K562 (cell line): ENCODE measurements at regions not wholly inside any gene's neighbourhood (a gene's known extent, or its start where the extent isn't known, plus 50 kb on each side); places are given as distances from the start of the nearest gene placed in this dataset.

Experiments
- ATAC-seq: fragments of 200-7000 bp; cut with Tn5 transposase; 3 replicates; pipeline ENCODE4 v1.9.1; 2020; ENCODE audit warnings: moderate library complexity
- BruUV-seq: library from RNA; stranded (reverse); fragments of 400-500 nt; replicated peaks from 2 replicates; lab custom pipeline; 2021; lab: Mats Ljungman, UMichigan
- CTCF ChIA-PET: fragments of 300-600 bp; formaldehyde crosslinking; extraction: SDS; loops from one replicate; lab custom pipeline; 2021; ENCODE audit warnings: low intra/inter-chr PET ratio; lab: Yijun Ruan, JAX
- POLR2A ChIA-PET: fragments of 300-600, 350-650 bp; sonication (Branson Sonifier 250); formaldehyde crosslinking; extraction: SDS; loops from one replicate; lab custom pipeline; 2021; ENCODE audit warnings: antibody characterized with exemption, inconsistent platforms; lab: Yijun Ruan, JAX
- DNase-seq, 4 experiments: peaks; one replicate each; pipeline versions ENCODE4 v3.0.0 to v3.0.0-alpha.2; 2011 to 2018; ENCODE audit warnings: low spot score in 3 of 4, mixed read lengths in 3 of 4; ENCODE audit errors: extremely low read depth in 1 of 4
- FAIRE-seq: peaks from 2 replicates; lab custom pipeline; 2011; peaks lifted over from hg19 to GRCh38; lab: Jason Lieb, UNC
- H2AFZ ChIP-seq: 2 replicates; pipeline ENCODE4 v1.6.0; 2011; ENCODE audit warnings: low read depth, low read length, control low read depth, inconsistent platforms
- H3K27ac ChIP-seq: fragments of 200-600 bp; 3 replicates; pipeline ENCODE4 v1.8.0; 2011; ENCODE audit warnings: low read depth, mild to moderate bottlenecking, control low read depth, inconsistent platforms, low read length, moderate library complexity, mixed read lengths; ENCODE audit errors: extremely low read depth
- H3K27me3 ChIP-seq, 2 experiments: fragments of 300-600 bp in 1 of 2; 2 replicates in 1 of 2; 3 replicates in 1 of 2; pipeline versions ENCODE4 v1.6.0 to v1.8.0; 2011; ENCODE audit warnings: inconsistent platforms in 2 of 2, low read length in 2 of 2, mild to moderate bottlenecking in 1 of 2, mixed read lengths in 1 of 2, moderate library complexity in 1 of 2; ENCODE audit not compliant: control insufficient read depth in 2 of 2, insufficient read depth in 2 of 2
- H3K36me3 ChIP-seq: fragments of 300-600 bp; 3 replicates; pipeline ENCODE4 v1.8.0; 2011; ENCODE audit warnings: mild to moderate bottlenecking, low read length, inconsistent platforms; ENCODE audit not compliant: control insufficient read depth, insufficient read depth
- H3K4me1 ChIP-seq, 2 experiments: fragments of 200-600 bp in 1 of 2; replicated peaks in 1 of 2; 2 replicates in 1 of 2; 3 replicates in 1 of 2; pipeline versions ENCODE4 v1.5.1 to v1.8.0; 2011; ENCODE audit warnings: inconsistent platforms in 2 of 2, low read length in 2 of 2, mild to moderate bottlenecking in 1 of 2, mixed read lengths in 1 of 2, moderate library complexity in 1 of 2; ENCODE audit not compliant: control insufficient read depth in 2 of 2, insufficient read depth in 2 of 2
- H3K4me2 ChIP-seq: 2 replicates; pipeline ENCODE4 v1.6.1; 2011; ENCODE audit warnings: low read length, control low read depth, inconsistent platforms, mixed read lengths; ENCODE audit not compliant: insufficient read depth
- H3K4me3 ChIP-seq: fragments of 200-600 bp; sonication (generic), shearing (Covaris generic); 2 replicates; pipeline ENCODE4 v1.5.1; 2016; ENCODE audit warnings: control low read depth, inconsistent platforms
- H3K79me2 ChIP-seq: fragments of 200-600 bp; 3 replicates; pipeline ENCODE4 v1.8.0; 2011; ENCODE audit warnings: low read length, inconsistent platforms; ENCODE audit not compliant: control insufficient read depth, insufficient read depth
- H3K9ac ChIP-seq, 2 experiments: 2 replicates each; pipeline versions ENCODE4 v1.6.0 to v1.6.1; 2011; ENCODE audit warnings: low read depth in 2 of 2, low read length in 2 of 2, control low read depth in 1 of 2, inconsistent platforms in 1 of 2, mild to moderate bottlenecking in 1 of 2, mixed read lengths in 1 of 2; ENCODE audit not compliant: insufficient read depth in 1 of 2
- H3K9me1 ChIP-seq: one replicate; pipeline ENCODE4 v1.6.0; 2011; ENCODE audit warnings: inconsistent platforms, mild to moderate bottlenecking, low read length, moderate library complexity; ENCODE audit not compliant: control insufficient read depth, insufficient read depth
- H3K9me3 ChIP-seq: replicated peaks from 2 replicates; pipeline ENCODE4 v1.5.1; 2011; ENCODE audit warnings: low read depth, low read length, inconsistent platforms; ENCODE audit not compliant: control insufficient read depth, insufficient read depth
- H4K20me1 ChIP-seq: replicated peaks from 2 replicates; pipeline ENCODE4 v1.6.1; 2011; ENCODE audit warnings: low read length, inconsistent platforms, mixed read lengths; ENCODE audit not compliant: control insufficient read depth, insufficient read depth
- NRF1 ChIP-seq, 2 experiments: fragments of 450-650 bp; IDR thresholded peaks in 1 of 2; conservative IDR thresholded peaks in 1 of 2; 2 replicates each; pipeline ENCODE4 v1.6.1; 2014; ENCODE audit warnings: mild to moderate bottlenecking in 2 of 2
- PTBP1 ChIP-seq: fragments of 200-400 bp; formaldehyde crosslinking; IDR thresholded peaks from 2 replicates; pipeline ENCODE4 v1.6.1; 2017; ENCODE audit warnings: low read depth, low read length
- ZNF239 ChIP-seq: fragments of 250-450 bp; sonication (Bioruptor Pico); IDR thresholded peaks from 2 replicates; pipeline ENCODE4 v1.4.0; 2020; ENCODE audit warnings: mild to moderate bottlenecking
- ZNF766 ChIP-seq: fragments of 200-800 bp; sonication (Bioruptor generic); conservative IDR thresholded peaks from 2 replicates; pipeline ENCODE4 v1.6.1; 2016; ENCODE audit warnings: missing genetic modification characterization, missing compliant biosample characterization
- whole genome bisulfite sequencing: fragments of 100-300 bp; shearing (Covaris generic); methylation state at CpG from one replicate; pipeline ENCODE4 v1.1.6; 2016; ENCODE audit warnings: low coverage, mixed read lengths; ENCODE audit not compliant: insufficient coverage; ENCODE audit errors: missing lambda C conversion rate; 5-methylcytosine and 5-hydroxymethylcytosine counted together
- in situ Hi-C: fragments of 300-500 bp; cut with MboI; formaldehyde crosslinking; loops from 4 replicates; pipeline ENCODE4 v1.15.0; 2018; ENCODE audit warnings: inconsistent platforms, mixed read lengths
- intact Hi-C: fragments of 100-400 bp; cut with micrococcal nuclease; formaldehyde crosslinking; loops from 2 replicates; pipeline ENCODE4 v1.14.2; 2022
- TF ChIP-seq, protein P1 (sequence below), 2 experiments: IDR thresholded peaks in 1 of 2; conservative IDR thresholded peaks in 1 of 2; 2 replicates each; pipeline ENCODE4 v1.6.1; 2016; ENCODE audit warnings: low read depth in 2 of 2, mild to moderate bottlenecking in 1 of 2, missing compliant biosample characterization in 1 of 2, missing genetic modification characterization in 1 of 2, moderate library complexity in 1 of 2
- TF ChIP-seq, protein P2 (sequence below): sonication (generic); formaldehyde crosslinking; IDR thresholded peaks from 2 replicates; pipeline ENCODE4 v1.8.1; 2023; ENCODE audit warnings: mild to moderate bottlenecking, missing genetic modification reagents
- TF ChIP-seq, protein P3 (sequence below), 2 experiments: fragments of 200-800 bp in 1 of 2; sonication (Bioruptor generic) in 1 of 2; sonication (generic) in 1 of 2; formaldehyde crosslinking in 1 of 2; IDR thresholded peaks in 1 of 2; conservative IDR thresholded peaks in 1 of 2; 2 replicates each; pipeline versions ENCODE4 v1.5.0 to v1.6.1; 2016 to 2020; ENCODE audit warnings: missing compliant biosample characterization in 1 of 2, missing genetic modification characterization in 1 of 2, missing genetic modification reagents in 1 of 2

DNA sequence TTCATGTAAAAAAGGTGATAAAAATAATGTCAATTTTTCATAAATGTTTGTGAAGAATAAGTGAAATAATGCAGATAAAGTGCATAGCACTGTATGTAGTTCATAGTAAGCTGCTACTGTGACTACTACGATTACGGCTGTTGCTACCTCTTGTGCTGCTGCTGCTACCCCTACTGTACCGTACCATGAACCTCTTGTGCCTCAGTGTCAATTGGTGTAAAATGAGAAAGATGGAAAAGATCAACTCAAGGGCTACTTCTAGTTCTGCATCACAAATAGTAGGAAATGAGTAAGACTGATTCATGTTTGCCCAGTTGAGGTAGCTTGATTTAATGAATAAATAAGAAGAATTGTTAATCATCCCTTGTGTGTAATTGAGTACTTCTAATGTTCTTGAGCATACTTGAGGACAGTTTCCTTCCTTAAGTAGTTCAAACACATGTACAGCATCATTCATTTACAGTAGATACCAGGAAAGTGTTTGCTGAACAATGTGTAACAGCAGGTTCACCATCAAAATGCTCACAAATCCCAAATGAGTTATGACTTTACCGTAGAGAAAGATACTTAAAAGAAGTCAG is 200.0 kb upstream of the ATP10B start (continued):
- TF ChIP-seq, protein P1, sequence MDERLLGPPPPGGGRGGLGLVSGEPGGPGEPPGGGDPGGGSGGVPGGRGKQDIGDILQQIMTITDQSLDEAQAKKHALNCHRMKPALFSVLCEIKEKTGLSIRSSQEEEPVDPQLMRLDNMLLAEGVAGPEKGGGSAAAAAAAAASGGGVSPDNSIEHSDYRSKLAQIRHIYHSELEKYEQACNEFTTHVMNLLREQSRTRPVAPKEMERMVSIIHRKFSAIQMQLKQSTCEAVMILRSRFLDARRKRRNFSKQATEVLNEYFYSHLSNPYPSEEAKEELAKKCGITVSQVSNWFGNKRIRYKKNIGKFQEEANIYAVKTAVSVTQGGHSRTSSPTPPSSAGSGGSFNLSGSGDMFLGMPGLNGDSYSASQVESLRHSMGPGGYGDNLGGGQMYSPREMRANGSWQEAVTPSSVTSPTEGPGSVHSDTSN (CRISPR knock-in tag; IDR thresholded peaks at IDR 0.05; ENCODE audit: low read depth), result no peak
- TF ChIP-seq, protein P1 (tag; conservative IDR thresholded peaks at IDR 0.05; ENCODE audit: low read depth), result no peak
- TF ChIP-seq, protein P2, sequence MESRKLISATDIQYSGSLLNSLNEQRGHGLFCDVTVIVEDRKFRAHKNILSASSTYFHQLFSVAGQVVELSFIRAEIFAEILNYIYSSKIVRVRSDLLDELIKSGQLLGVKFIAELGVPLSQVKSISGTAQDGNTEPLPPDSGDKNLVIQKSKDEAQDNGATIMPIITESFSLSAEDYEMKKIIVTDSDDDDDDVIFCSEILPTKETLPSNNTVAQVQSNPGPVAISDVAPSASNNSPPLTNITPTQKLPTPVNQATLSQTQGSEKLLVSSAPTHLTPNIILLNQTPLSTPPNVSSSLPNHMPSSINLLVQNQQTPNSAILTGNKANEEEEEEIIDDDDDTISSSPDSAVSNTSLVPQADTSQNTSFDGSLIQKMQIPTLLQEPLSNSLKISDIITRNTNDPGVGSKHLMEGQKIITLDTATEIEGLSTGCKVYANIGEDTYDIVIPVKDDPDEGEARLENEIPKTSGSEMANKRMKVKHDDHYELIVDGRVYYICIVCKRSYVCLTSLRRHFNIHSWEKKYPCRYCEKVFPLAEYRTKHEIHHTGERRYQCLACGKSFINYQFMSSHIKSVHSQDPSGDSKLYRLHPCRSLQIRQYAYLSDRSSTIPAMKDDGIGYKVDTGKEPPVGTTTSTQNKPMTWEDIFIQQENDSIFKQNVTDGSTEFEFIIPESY (CRISPR knock-in tag), result no peak

DNA sequence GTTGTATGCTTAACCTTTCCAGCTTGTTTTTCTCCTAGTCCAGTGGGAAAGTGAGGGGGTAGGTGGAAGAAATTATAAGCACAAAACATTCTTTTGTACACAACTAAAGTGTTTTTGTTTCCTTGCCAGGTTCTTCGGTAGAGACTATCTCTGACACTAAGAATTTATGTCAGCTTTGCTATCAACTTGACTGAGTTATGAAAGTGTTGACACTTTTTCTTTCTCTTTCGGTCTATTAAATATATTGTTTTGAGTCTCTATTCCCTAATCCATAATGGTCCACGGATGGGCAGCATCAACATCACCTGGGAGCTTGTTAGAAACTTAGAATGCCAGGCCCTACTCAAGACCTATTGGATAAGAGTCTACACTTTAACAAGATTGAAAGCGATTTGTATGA is 195.0 kb upstream of the ATP10B start:
- Histone ChIP-seq H3K4me1 (no peaks in the 10 kb centered on the region), H3K27ac (no peak overlapping the region), H3K9me1 (no peaks in the 10 kb centered on the region), H3K4me2 (no peak overlapping the region), H3K27me3 (no peaks in the 10 kb centered on the region), H4K20me1 (no peaks in the 10 kb centered on the region), H3K4me3 (no peak overlapping the region), H2AFZ (no peak overlapping the region), H3K79me2 (no peaks in the 10 kb centered on the region), H3K9ac (no peak overlapping the region), H3K36me3 (no peaks in the 10 kb centered on the region), H3K9me3 (no peaks in the 10 kb centered on the region)
- FAIRE-seq, result no peak
- ATAC-seq, result no peak
- in situ Hi-C loops (no loop called here), intact Hi-C loops (no loop called here)
- POLR2A ChIA-PET, result no interaction called here
- no peak for DNase-seq
- 2% methylated on average over 4 of the region's 4 CpGs for WGBS
- CTCF ChIA-PET, result no interaction called here
- no TSS peak for BruUV-seq
- no peak for TF ChIP-seq ZNF766 (CRISPR knock-in tag)
- TF ChIP-seq PTBP1, result no peak
- TF ChIP-seq NRF1 (conservative IDR thresholded peaks at IDR 0.05 in 1 of 2, IDR thresholded peaks at IDR 0.05 in 1 of 2), result no peak
- TF ChIP-seq, protein P3, sequence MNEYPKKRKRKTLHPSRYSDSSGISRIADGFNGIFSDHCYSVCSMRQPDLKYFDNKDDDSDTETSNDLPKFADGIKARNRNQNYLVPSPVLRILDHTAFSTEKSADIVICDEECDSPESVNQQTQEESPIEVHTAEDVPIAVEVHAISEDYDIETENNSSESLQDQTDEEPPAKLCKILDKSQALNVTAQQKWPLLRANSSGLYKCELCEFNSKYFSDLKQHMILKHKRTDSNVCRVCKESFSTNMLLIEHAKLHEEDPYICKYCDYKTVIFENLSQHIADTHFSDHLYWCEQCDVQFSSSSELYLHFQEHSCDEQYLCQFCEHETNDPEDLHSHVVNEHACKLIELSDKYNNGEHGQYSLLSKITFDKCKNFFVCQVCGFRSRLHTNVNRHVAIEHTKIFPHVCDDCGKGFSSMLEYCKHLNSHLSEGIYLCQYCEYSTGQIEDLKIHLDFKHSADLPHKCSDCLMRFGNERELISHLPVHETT (CRISPR knock-in tag; conservative IDR thresholded peaks at IDR 0.05 in 1 of 2, IDR thresholded peaks at IDR 0.05 in 1 of 2), result no peak
- no peak for TF ChIP-seq ZNF239 (CRISPR knock-in tag)
